NCI-H2081 treated with DMSO at 0.1 percent for 48 hours (cell line): ENCODE measurements at regions not wholly inside any gene's neighbourhood (a gene's known extent, or its start where the extent isn't known, plus 50 kb on each side); places are given as distances from the start of the nearest gene placed in this dataset.

Experiments
- DNase-seq: peaks from one replicate; lab custom pipeline; 2025; lab: John Stamatoyannopoulos, UW

DNA sequence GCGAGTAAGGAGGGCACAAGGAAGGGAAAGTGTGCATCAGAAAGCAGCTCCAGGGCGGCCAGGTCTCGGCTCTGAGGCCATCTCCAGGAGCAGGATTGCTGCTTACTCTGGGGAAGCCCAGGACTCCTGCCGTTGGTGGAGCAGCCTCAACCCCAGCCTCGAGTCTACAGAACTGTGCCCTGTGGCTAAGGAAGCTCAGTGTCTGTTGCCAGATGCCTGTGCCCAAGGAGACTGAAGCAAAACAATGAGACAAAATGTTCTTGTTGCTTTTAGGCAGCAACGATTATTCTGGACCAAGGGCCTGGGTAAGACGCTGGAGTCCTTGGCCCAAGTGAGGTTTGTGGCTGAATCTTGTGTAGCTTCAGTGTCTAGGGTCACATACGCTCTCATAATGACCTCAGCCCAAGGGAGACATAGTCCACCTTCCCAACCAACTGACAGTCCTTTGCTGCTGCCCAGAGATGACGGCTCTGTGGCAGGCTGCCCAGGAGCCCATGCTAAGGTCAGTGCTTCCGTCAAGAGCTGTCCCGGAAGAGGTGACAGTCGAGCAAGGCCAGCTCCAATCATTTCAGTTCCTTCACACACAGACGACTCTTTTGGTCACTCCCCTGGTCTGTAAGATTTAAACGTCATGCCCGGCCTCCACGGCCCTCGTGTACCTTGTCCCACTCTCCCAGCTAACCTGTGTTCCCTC is 223.8 kb downstream of the TTC32 start:
- DNase-seq = no peak

- DNase-seq = no peak
These were observed 224.5 kb downstream of the TTC32 start for GRCh38 chr2:19677215-19677777.

DNA sequence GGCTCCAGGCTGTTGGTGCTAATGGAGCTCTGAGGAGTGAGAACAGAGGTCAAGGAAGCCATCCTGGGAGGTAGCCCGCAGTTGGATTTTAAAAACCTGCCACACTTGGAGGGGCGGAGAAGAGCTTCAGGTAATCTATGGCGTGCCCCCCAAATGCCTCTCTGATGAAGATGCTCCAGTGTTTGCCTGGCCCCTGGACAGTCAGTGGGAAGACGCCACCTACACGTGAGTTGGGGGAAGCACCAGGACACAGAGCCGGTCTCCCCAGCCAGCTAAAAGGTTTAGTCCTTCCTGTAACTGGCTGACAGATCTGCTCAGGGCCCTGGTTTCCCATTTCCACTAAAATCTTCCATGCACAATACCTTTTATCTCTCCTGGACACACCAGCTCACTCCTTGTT is 225.0 kb downstream of the TTC32 start:
- DNase-seq = no peak

DNA sequence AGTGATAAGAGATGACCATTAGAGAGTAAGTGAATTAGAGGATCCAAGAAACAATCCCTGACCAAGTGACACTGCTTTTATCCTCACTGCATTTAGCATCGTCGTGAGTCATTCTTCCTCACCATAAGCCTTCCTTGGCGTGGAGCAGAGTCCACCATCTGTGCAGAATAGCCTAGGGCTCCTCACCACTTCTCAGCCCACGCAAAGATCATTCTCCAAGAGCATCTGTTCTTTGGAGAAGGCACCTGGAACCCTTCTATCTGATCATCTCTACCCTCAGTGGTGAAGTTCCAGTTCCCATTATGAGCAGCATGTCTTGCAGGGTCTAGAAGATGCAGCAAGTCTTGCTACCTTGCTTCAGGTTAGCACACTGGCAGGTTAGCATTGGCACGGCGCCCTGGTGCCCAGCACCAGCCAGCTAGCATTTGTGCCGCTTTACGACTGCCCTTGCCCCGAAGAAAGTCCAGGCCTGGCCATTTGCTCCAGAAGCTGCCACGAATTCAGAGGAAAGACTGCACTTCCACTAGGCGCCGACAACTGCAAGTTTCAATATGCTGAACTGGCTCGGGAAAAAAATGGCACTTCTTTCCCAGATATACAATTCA is 225.8 kb downstream of the TTC32 start:
- DNase-seq = no peak

GRCh38 chr2:19675003-19675629 is 226.7 kb downstream of the TTC32 start:
- no peak for DNase-seq

- no peak for DNase-seq
These were observed 227.5 kb downstream of the TTC32 start for GRCh38 chr2:19674051-19675002.

DNA sequence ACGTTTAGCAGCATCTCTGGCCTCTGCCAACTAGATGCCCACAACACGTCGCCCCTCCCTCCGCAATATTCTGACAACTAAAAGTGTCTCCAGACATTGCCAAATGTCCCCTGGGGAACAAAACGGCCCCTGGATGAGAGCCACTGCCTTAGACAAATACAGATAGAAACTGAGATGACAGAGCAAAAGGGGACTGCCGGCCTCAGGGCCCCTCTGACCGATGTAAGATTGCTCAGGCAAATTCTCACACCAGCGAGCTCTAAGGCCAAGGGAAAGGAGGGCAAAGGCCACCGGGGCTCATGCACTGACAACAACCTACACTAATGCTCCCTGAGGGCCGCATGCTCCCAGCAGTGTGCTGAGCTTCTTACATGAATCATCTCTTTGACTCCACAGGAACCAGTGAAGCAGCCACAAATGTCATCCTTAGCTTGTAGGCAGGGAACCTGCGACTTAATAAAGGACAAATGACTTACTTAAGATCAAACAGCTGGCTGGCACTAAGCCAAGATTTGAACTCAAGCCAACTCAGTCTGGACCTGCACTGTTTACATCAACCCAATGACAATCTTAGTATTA is 228.5 kb downstream of the TTC32 start:
- DNase-seq = no peak

DNA sequence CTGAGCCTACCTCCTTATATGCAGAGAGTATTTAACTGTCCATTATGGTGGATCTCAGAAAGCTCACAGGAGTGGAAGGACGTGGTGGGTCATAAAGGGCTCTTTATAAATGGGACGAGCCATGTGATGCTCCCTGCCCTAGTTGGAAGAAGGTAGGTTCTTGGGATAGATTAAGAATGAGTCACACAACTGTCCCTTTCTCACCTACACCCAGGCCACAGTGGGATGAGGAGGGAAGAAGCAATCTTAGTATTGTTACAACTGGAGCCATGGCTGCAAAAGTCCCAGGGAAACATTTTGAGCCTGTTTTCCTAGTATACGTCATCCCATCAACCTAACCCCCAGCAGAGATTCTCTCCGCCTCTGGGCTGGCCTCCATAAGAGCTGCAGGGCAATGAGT is 229.9 kb downstream of the TTC32 start:
- DNase-seq = no peak

DNA sequence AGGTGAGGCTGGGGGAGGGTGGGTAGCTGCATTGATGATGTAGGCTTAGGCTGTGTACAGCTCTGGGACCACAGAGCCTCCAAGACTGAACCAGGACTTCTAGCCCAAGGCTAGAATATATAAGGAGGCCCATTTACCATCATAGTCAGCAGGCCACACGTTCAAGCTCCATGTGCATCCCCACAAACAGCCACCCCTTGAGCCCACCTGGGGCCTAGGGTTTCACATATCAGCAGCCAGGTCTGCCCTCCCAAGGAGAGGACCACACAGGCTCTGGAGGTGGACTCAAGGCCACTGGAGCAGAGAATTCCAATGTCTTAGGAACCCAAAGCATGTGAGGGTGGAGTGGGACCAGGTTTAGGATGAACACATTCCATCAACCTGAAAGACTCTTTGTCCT is 230.5 kb downstream of the TTC32 start:
- DNase-seq = no peak

GRCh38 chr2:19670303-19670702 is 231.5 kb downstream of the TTC32 start:
- no peak for DNase-seq

- no peak for DNase-seq
These were observed 232.2 kb downstream of the TTC32 start for GRCh38 chr2:19669559-19669958.

- no peak for DNase-seq
These were observed 232.7 kb downstream of the TTC32 start for GRCh38 chr2:19669126-19669525.

GRCh38 chr2:19667536-19667949 is 234.2 kb downstream of the TTC32 start:
- no peak for DNase-seq

GRCh38 chr2:19667085-19667484 is 234.7 kb downstream of the TTC32 start:
- no peak for DNase-seq

DNA sequence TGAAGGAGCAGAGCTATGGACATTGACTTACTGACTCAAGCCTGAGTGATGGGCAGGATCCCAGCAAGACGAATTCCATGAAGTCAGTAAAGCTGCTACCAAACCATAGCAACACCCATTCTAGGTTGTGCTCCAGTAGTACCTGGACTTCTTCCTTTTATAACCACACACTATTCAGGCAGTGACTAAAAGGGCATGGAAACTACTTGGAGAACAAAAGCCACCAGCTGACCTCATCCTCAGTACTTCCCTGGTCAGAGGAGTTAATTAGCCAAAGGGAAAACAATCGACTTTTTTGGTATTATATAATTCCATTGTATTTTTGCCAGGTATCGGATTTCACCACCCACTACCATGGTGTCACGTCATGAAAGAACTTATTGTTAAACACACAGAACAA is 237.1 kb downstream of the TTC32 start:
- no peak for DNase-seq

- no peak for DNase-seq
These were observed 242.6 kb downstream of the TTC32 start for GRCh38 chr2:19659024-19659792.

DNA sequence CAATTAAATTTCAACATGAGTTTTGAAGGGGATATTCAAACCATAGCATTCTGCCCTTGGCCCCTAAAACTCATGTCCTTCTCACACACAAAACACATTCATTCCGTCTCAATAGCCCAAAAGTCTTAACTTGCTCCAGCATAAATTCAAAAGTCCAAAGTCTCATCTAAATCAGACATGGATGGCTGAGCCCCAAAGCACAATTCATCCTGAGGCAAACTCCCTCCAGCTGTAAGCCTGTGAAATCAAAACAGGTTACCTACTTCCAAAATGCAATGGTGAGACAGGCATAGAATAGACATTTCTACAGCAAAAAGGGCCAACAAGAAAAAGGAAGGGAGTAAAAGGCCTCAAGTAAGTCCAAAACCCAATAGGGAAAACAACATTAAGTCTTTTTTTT is 245.8 kb downstream of the TTC32 start:
- DNase-seq = no peak

- DNase-seq = no peak
These were observed 247.3 kb downstream of the TTC32 start for GRCh38 chr2:19654310-19655090.

- DNase-seq = no peak
These were observed 248.3 kb downstream of the TTC32 start for GRCh38 chr2:19653509-19653908.

DNA sequence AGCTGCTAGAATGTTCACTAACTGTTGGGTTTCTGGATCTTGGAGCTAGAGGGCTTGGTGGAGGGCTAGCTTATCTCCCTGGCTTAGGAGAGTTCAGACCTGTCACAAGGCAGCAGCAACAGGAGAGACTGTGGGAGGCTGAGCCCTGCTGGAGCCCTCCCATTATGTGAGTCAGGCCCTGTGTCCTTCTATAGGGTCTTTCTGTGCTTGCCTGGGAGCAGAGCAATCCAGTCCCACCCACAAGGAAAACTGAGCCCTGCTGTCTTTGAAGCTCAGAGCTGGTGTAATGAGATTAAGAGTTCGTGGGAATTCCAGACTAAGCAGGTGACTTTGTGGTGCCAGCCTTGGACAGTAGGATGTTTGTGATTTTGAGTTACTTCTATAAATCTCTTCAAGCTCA is 249.0 kb downstream of the TTC32 start:
- DNase-seq = no peak
